ENCODE measurements at regions not wholly inside any gene's neighbourhood (a gene's known extent, or its start where the extent isn't known, plus 50 kb on each side); places are given as distances from the start of the nearest gene placed in this dataset.
"Not testable (repeated sequence)": the region's sequence is repeated elsewhere in the genome, so short reads cannot be mapped to it uniquely, and the experiment has no call there.

- no peak for DNase-seq (ENCODE audit: low spot score)
Measured at GRCh38 chr4:72938516-72938915, 131.0 kb downstream of the COX18 start.

- no peak for DNase-seq (ENCODE audit: low spot score)
Measured at GRCh38 chr4:72935462-72935861, 134.1 kb downstream of the COX18 start.

GRCh38 chr4:72933029-72933428 is 136.5 kb downstream of the COX18 start:
- no peak for DNase-seq (ENCODE audit: low spot score)

- no peak for DNase-seq (ENCODE audit: low spot score)
Measured at GRCh38 chr4:72931346-72931745, 138.2 kb downstream of the COX18 start.

- not testable (repeated sequence) for DNase-seq (ENCODE audit: low spot score)
Measured at GRCh38 chr4:72929596-72930274, 139.8 kb downstream of the COX18 start.

GRCh38 chr4:72924814-72925213 is 144.7 kb downstream of the COX18 start:
- no peak for DNase-seq (ENCODE audit: low spot score)

- DNase-seq (ENCODE audit: low spot score), result no peak
Measured at GRCh38 chr4:72919937-72920336, 149.6 kb downstream of the COX18 start.

- DNase-seq (ENCODE audit: low spot score), result no peak
Measured at GRCh38 chr4:72919464-72919863, 150.1 kb downstream of the COX18 start.

- DNase-seq (ENCODE audit: low spot score), result no peak
Measured at GRCh38 chr4:72918362-72918761, 151.2 kb downstream of the COX18 start.

GRCh38 chr4:72911316-72911715 is 158.2 kb downstream of the COX18 start:
- DNase-seq (ENCODE audit: low spot score), result no peak

GRCh38 chr4:72909461-72909860 is 160.1 kb downstream of the COX18 start:
- DNase-seq (ENCODE audit: low spot score), result no peak

- no peak for DNase-seq (ENCODE audit: low spot score)
Measured at GRCh38 chr4:72902354-72902753, 167.2 kb downstream of the COX18 start.

- DNase-seq (ENCODE audit: low spot score), result no peak
Measured at GRCh38 chr4:72901553-72901952, 168.0 kb downstream of the COX18 start.

GRCh38 chr4:72900952-72901351 is 168.6 kb downstream of the COX18 start:
- no peak for DNase-seq (ENCODE audit: low spot score)

- DNase-seq (ENCODE audit: low spot score), result no peak
Measured at GRCh38 chr4:72899621-72900020, 169.9 kb downstream of the COX18 start.

GRCh38 chr4:72899214-72899613 is 170.3 kb downstream of the COX18 start:
- DNase-seq (ENCODE audit: low spot score), result no peak

- no peak for DNase-seq (ENCODE audit: low spot score)
Measured at GRCh38 chr4:72896515-72896914, 173.0 kb downstream of the COX18 start.

- no peak for DNase-seq (ENCODE audit: low spot score)
Measured at GRCh38 chr4:72895408-72895807, 174.1 kb downstream of the COX18 start.

- DNase-seq (ENCODE audit: low spot score), result no peak
Measured at GRCh38 chr4:72893354-72894066, 176.0 kb downstream of the COX18 start.

GRCh38 chr4:72888331-72888730 is 181.2 kb downstream of the COX18 start:
- no peak for DNase-seq (ENCODE audit: low spot score)

- no peak for DNase-seq (ENCODE audit: low spot score)
Measured at GRCh38 chr4:72887152-72887551, 182.4 kb downstream of the COX18 start.

- peak; percentile 12 for DNase-seq (ENCODE audit: low spot score)
Measured at GRCh38 chr4:72886602-72887001, 182.9 kb downstream of the COX18 start.

GRCh38 chr4:72884225-72884624 is 185.3 kb downstream of the COX18 start:
- not testable (repeated sequence) for DNase-seq (ENCODE audit: low spot score)

- no peak for DNase-seq (ENCODE audit: low spot score)
Measured at GRCh38 chr4:72876946-72877345, 192.6 kb downstream of the COX18 start.

Data from COLO829 (cell line).